ENCODE measurements at regions not wholly inside any gene's neighbourhood (a gene's known extent, or its start where the extent isn't known, plus 50 kb on each side); places are given as distances from the start of the nearest gene placed in this dataset.

GRCh38 chr2:18363348-18363747 lies 197.1 kb downstream of the RDH14 start:
- Histone ChIP-seq H2AFZ (ENCODE audit: low read length) (no peak overlapping the region), H3K27ac (ENCODE audit: low read depth, low read length, poor library complexity, severe bottlenecking) (no peak overlapping the region), H3K4me1 (ENCODE audit: insufficient read depth, low read length, severe bottlenecking) (no peaks in the 10 kb centered on the region), H3K9me2 (ENCODE audit: low read depth, low read length) (no peaks in the 10 kb centered on the region), H3K27me3 (ENCODE audit: insufficient read depth, low read length) (no peaks in the 10 kb centered on the region), H3F3A (ENCODE audit: insufficient read depth, low read length) (no peaks in the 10 kb centered on the region), H3K9ac (ENCODE audit: low read length) (no peak overlapping the region), H3K4me3 (ENCODE audit: low read depth, low read length, poor library complexity, severe bottlenecking) (no peak overlapping the region), H3K36me3 (ENCODE audit: insufficient read depth, low read length) (no peaks in the 10 kb centered on the region), H3K79me2 (ENCODE audit: insufficient read depth, low read length) (no peaks in the 10 kb centered on the region), H4K20me1 (ENCODE audit: insufficient read depth, low read length) (no peaks in the 10 kb centered on the region), H3K4me2 (ENCODE audit: low read length) (no peak overlapping the region), H3K9me3 (ENCODE audit: low read length) (no peaks in the 10 kb centered on the region)
- TF ChIP-seq CTCF (IDR thresholded peaks at IDR 0.05; ENCODE audit: low read length) (no peak), EZH2 (IDR thresholded peaks at IDR 0.05; ENCODE audit: borderline replicate concordance, low read length) (no peak)

- Histone ChIP-seq H3K27ac (ENCODE audit: low read depth, low read length, poor library complexity, severe bottlenecking) (no peak overlapping the region), H3K4me3 (ENCODE audit: low read depth, low read length, poor library complexity, severe bottlenecking) (no peak overlapping the region), H3K27me3 (ENCODE audit: insufficient read depth, low read length) (no peaks in the 10 kb centered on the region), H3K79me2 (ENCODE audit: insufficient read depth, low read length) (no peaks in the 10 kb centered on the region), H3K9me3 (ENCODE audit: low read length) (no peaks in the 10 kb centered on the region), H3K36me3 (ENCODE audit: insufficient read depth, low read length) (no peaks in the 10 kb centered on the region), H3K4me1 (ENCODE audit: insufficient read depth, low read length, severe bottlenecking) (no peaks in the 10 kb centered on the region), H3K9ac (ENCODE audit: low read length) (no peak overlapping the region), H2AFZ (ENCODE audit: low read length) (no peak overlapping the region), H3K9me2 (ENCODE audit: low read depth, low read length) (no peaks in the 10 kb centered on the region), H3F3A (ENCODE audit: insufficient read depth, low read length) (no peaks in the 10 kb centered on the region), H4K20me1 (ENCODE audit: insufficient read depth, low read length) (no peaks in the 10 kb centered on the region), H3K4me2 (ENCODE audit: low read length) (no peak overlapping the region)
- TF ChIP-seq EZH2 (IDR thresholded peaks at IDR 0.05; ENCODE audit: borderline replicate concordance, low read length) = no peak
- TF ChIP-seq CTCF (IDR thresholded peaks at IDR 0.05; ENCODE audit: low read length) = no peak
Observed at GRCh38 chr2:18362696-18363095, 197.8 kb downstream of the RDH14 start.

- H3K79me2 ChIP-seq (ENCODE audit: insufficient read depth, low read length) = no peaks in the 10 kb centered on the region
- H3K9ac ChIP-seq (ENCODE audit: low read length) = no peak overlapping the region
- no peaks in the 10 kb centered on the region for H3K9me2 ChIP-seq (ENCODE audit: low read depth, low read length)
- no peak overlapping the region for H3K4me3 ChIP-seq (ENCODE audit: low read depth, low read length, poor library complexity, severe bottlenecking)
- no peaks in the 10 kb centered on the region for H3K9me3 ChIP-seq (ENCODE audit: low read length)
- H3K36me3 ChIP-seq (ENCODE audit: insufficient read depth, low read length) = no peaks in the 10 kb centered on the region
- no peaks in the 10 kb centered on the region for H4K20me1 ChIP-seq (ENCODE audit: insufficient read depth, low read length)
- H3F3A ChIP-seq (ENCODE audit: insufficient read depth, low read length) = no peaks in the 10 kb centered on the region
- H3K4me1 ChIP-seq (ENCODE audit: insufficient read depth, low read length, severe bottlenecking) = no peaks in the 10 kb centered on the region
- no peak overlapping the region for H3K4me2 ChIP-seq (ENCODE audit: low read length)
- TF ChIP-seq EZH2 (IDR thresholded peaks at IDR 0.05; ENCODE audit: borderline replicate concordance, low read length) (no peak), CTCF (IDR thresholded peaks at IDR 0.05; ENCODE audit: low read length) (no peak)
- H2AFZ ChIP-seq (ENCODE audit: low read length) = no peak overlapping the region
- no peaks in the 10 kb centered on the region for H3K27me3 ChIP-seq (ENCODE audit: insufficient read depth, low read length)
- H3K27ac ChIP-seq (ENCODE audit: low read depth, low read length, poor library complexity, severe bottlenecking) = no peak overlapping the region
Observed at GRCh38 chr2:18357537-18357936, 202.9 kb downstream of the RDH14 start.
